ENCODE measurements at regions not wholly inside any gene's neighbourhood (a gene's known extent, or its start where the extent isn't known, plus 50 kb on each side); places are given as distances from the start of the nearest gene placed in this dataset.
A peak's percentile ranks its signal among the peaks of the same experiment; 100 is the strongest.

GRCh38 chr7:21352540-21353387 is 75.1 kb upstream of the SP4 start:
- peaks cover 56% of the 10 kb centered on the region for H3K4me1 Mint-ChIP-seq
- TF ChIP-seq CTCF (IDR thresholded peaks at IDR 0.05) = no peak
- Histone ChIP-seq H3K27ac (ENCODE audit: low read depth in 1 of 2, low read length in 2 of 2) (peak overlapping the region; percentile 33 to 70), H3K79me2 (ENCODE audit: insufficient read depth, low read length) (no peaks in the 10 kb centered on the region), H3K9ac (ENCODE audit: insufficient read depth, low read length, poor library complexity, severe bottlenecking) (no peak overlapping the region), H3K27me3 (ENCODE audit: control insufficient read depth in 2 of 2, insufficient read depth in 2 of 2, low read length in 2 of 2) (no peaks in the 10 kb centered on the region), H3K4me1 (ENCODE audit: control insufficient read depth in 1 of 2, insufficient read depth in 2 of 2, low read length in 2 of 2) (peaks cover 55 to 61% of the 10 kb centered on the region in 2 donors), H3K9me3 (replicated peaks in 1 of 2; ENCODE audit: control insufficient read depth in 1 of 2, insufficient read depth in 1 of 2, low read length in 2 of 2) (no peaks in the 10 kb centered on the region), H3K4me2 (replicated peaks; ENCODE audit: extremely low read depth, low read length, poor library complexity, severe bottlenecking) (peak overlapping the region; percentile 64), H2AFZ (ENCODE audit: insufficient read depth, low read depth, low read length, poor library complexity, severe bottlenecking) (no peak overlapping the region), H3K36me3 (replicated peaks in 1 of 2; ENCODE audit: control insufficient read depth in 1 of 2, insufficient read depth in 2 of 2, low read length in 2 of 2) (no peaks in the 10 kb centered on the region), H4K20me1 (ENCODE audit: insufficient read depth, low read length) (no peaks in the 10 kb centered on the region), H3K4me3 (replicated peaks in 1 of 3; ENCODE audit: low read depth in 2 of 3, low read length in 3 of 3) (peak overlapping the region in 2 of 3 experiments; percentile 44 to 60)
- DNase-seq = peak; percentile 65 to 84 (median 78)
- intact Hi-C loops (cut with micrococcal nuclease) = no loop called here
- H3K9me3 Mint-ChIP-seq = peaks cover 0 to 8% (median 2%) of the 10 kb centered on the region in 7 donors
- 50% methylated on average over 2 of the region's 4 CpGs for WGBS (ENCODE audit: insufficient coverage)
- H3K36me3 Mint-ChIP-seq = no peaks in the 10 kb centered on the region
- H3K4me3 Mint-ChIP-seq = peak overlapping the region; percentile 38 to 82
- peaks cover 0 to 2% (median 0%) of the 10 kb centered on the region in 3 donors for H3K27me3 Mint-ChIP-seq (ENCODE audit: low read depth in 3 of 3)
- peak overlapping the region; percentile 84 to 96 (median 88) for H3K27ac Mint-ChIP-seq

- no peak overlapping the region for H2AFZ ChIP-seq (ENCODE audit: insufficient read depth, low read depth, low read length, poor library complexity, severe bottlenecking)
- DNase-seq = no peak
- peak overlapping the region; percentile 64 for H3K4me2 ChIP-seq (replicated peaks; ENCODE audit: extremely low read depth, low read length, poor library complexity, severe bottlenecking)
- peak overlapping the region in 1 of 3 experiments; percentile 60 for H3K4me3 ChIP-seq (replicated peaks in 1 of 3; ENCODE audit: low read depth in 2 of 3, low read length in 3 of 3)
- H3K4me1 ChIP-seq (ENCODE audit: control insufficient read depth in 1 of 2, insufficient read depth in 2 of 2, low read length in 2 of 2) = peaks cover 61 to 67% of the 10 kb centered on the region in 2 donors
- Mint-ChIP-seq H3K4me1 (peaks cover 60% of the 10 kb centered on the region), H3K36me3 (no peaks in the 10 kb centered on the region), H3K27me3 (ENCODE audit: low read depth in 3 of 3) (peaks cover 0 to 2% (median 0%) of the 10 kb centered on the region in 3 donors), H3K27ac (peak overlapping the region in 6 of 7 donors; percentile 62 to 96 (median 86)), H3K4me3 (no peak overlapping the region), H3K9me3 (peaks cover 0 to 5% (median 2%) of the 10 kb centered on the region in 7 donors)
- no peaks in the 10 kb centered on the region for H3K79me2 ChIP-seq (ENCODE audit: insufficient read depth, low read length)
- H3K36me3 ChIP-seq (replicated peaks in 1 of 2; ENCODE audit: control insufficient read depth in 1 of 2, insufficient read depth in 2 of 2, low read length in 2 of 2) = no peaks in the 10 kb centered on the region
- no peaks in the 10 kb centered on the region for H3K27me3 ChIP-seq (ENCODE audit: control insufficient read depth in 2 of 2, insufficient read depth in 2 of 2, low read length in 2 of 2)
- no peaks in the 10 kb centered on the region for H4K20me1 ChIP-seq (ENCODE audit: insufficient read depth, low read length)
- WGBS (ENCODE audit: insufficient coverage) = no CpG with 5 or more reads among the region's 4 CpGs
- no peak for TF ChIP-seq CTCF (IDR thresholded peaks at IDR 0.05)
- H3K9me3 ChIP-seq (replicated peaks in 1 of 2; ENCODE audit: control insufficient read depth in 1 of 2, insufficient read depth in 1 of 2, low read length in 2 of 2) = no peaks in the 10 kb centered on the region
- H3K9ac ChIP-seq (ENCODE audit: insufficient read depth, low read length, poor library complexity, severe bottlenecking) = no peak overlapping the region
- intact Hi-C loops (cut with micrococcal nuclease) = no loop called here
- H3K27ac ChIP-seq (ENCODE audit: low read depth in 1 of 2, low read length in 2 of 2) = peak overlapping the region in 1 of 2 donors; percentile 70
Measured at GRCh38 chr7:21353388-21353780, 74.5 kb upstream of the SP4 start.

All from CD14-positive monocyte (primary cell).